Left lung (tissue), 4 donors: ENCODE measurements at regions not wholly inside any gene's neighbourhood (a gene's known extent, or its start where the extent isn't known, plus 50 kb on each side); places are given as distances from the start of the nearest gene placed in this dataset.

Experiments used
- ATAC-seq: fragments of 200-7000 bp; cut with Tn5 transposase; one replicate; pipeline ENCODE4 v1.9.1; 2020; ENCODE audit warnings: moderate library complexity
- DNase-seq, 4 donors: peaks; one replicate each; pipeline ENCODE4 v3.0.0-alpha.2; 2013 to 2020
- H3K27ac ChIP-seq, 2 donors: fragments of 200-600 bp; sonication (generic) in 1 of 2; one replicate each; pipeline versions ENCODE4 v1.5.0 to v1.8.0; 2020 to 2021
- H3K27me3 ChIP-seq, 2 donors: fragments of 200-600 bp; sonication (generic) in 1 of 2; one replicate each; pipeline versions ENCODE4 v1.5.0 to v1.8.0; 2020 to 2021
- H3K36me3 ChIP-seq, 2 donors: fragments of 200-600 bp; sonication (generic) in 1 of 2; one replicate each; pipeline versions ENCODE4 v1.5.0 to v1.8.0; 2020 to 2021
- H3K4me1 ChIP-seq, 2 donors: fragments of 200-600 bp; one replicate each; pipeline ENCODE4 v1.8.0; 2021
- H3K4me3 ChIP-seq, 2 donors: fragments of 200-600 bp; sonication (generic) in 1 of 2; one replicate each; pipeline versions ENCODE4 v1.5.0 to v1.8.0; 2020 to 2021; ENCODE audit warnings: mild to moderate bottlenecking in 1 of 2
- H3K9me3 ChIP-seq, 2 donors: fragments of 200-600 bp; sonication (generic) in 1 of 2; one replicate each; pipeline versions ENCODE4 v1.5.0 to v1.8.0; 2020 to 2021
- intact Hi-C, 2 donors: fragments of 100-400 bp; cut with DNase I; formaldehyde crosslinking; loops; one replicate each; pipeline versions ENCODE4 v1.11.2 to v1.14.2; 2022
- TF ChIP-seq, protein P1 (sequence below), 2 donors: fragments of 200-600 bp; sonication (generic) in 1 of 2; IDR thresholded peaks; one replicate each; pipeline versions ENCODE4 v1.5.0 to v1.8.0; 2021; ENCODE audit warnings: antibody characterized with exemption in 2 of 2
- donor health status: DM: no; HTN: yes; CAD: no.
- donor health status: DM: no; HTN: no; CAD: no.

DNA sequence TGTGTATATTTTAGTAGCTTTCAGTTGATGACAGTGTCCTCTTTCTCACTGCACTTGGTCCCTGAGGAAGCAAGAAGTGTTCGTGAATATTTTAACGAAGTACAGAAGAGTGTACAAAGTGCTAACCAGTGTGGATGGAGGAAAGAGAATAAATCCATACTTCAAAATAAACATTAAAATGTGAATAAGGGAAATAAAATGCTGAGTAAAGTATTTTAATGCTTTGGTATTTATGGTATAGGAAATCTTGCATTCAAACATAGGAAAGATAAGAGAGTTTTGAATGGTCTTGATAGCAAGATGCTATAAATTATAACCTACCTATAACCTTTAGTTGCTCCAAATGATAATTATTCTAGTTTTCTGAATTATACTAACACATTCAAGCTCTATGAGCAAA, 493.4 kb upstream of the EYS start:
- ATAC-seq (no peak), DNase-seq (no peak)
- H3K27me3 ChIP-seq: no peaks in the 10 kb centered on the region
- intact Hi-C loops: no loop called here
- H3K4me1 ChIP-seq: no peaks in the 10 kb centered on the region
- H3K36me3 ChIP-seq: no peaks in the 10 kb centered on the region
- peaks cover 0 to 12% of the 10 kb centered on the region in 2 donors for H3K9me3 ChIP-seq
- no peak overlapping the region for H3K4me3 ChIP-seq
- TF ChIP-seq, protein P1, sequence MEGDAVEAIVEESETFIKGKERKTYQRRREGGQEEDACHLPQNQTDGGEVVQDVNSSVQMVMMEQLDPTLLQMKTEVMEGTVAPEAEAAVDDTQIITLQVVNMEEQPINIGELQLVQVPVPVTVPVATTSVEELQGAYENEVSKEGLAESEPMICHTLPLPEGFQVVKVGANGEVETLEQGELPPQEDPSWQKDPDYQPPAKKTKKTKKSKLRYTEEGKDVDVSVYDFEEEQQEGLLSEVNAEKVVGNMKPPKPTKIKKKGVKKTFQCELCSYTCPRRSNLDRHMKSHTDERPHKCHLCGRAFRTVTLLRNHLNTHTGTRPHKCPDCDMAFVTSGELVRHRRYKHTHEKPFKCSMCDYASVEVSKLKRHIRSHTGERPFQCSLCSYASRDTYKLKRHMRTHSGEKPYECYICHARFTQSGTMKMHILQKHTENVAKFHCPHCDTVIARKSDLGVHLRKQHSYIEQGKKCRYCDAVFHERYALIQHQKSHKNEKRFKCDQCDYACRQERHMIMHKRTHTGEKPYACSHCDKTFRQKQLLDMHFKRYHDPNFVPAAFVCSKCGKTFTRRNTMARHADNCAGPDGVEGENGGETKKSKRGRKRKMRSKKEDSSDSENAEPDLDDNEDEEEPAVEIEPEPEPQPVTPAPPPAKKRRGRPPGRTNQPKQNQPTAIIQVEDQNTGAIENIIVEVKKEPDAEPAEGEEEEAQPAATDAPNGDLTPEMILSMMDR (IDR thresholded peaks at IDR 0.05): no peak
- no peak overlapping the region for H3K27ac ChIP-seq

- no peaks in the 10 kb centered on the region for H3K36me3 ChIP-seq
- no peaks in the 10 kb centered on the region for H3K27me3 ChIP-seq
- H3K27ac ChIP-seq: no peak overlapping the region
- intact Hi-C loops: no loop called here
- DNase-seq: no peak
- no peaks in the 10 kb centered on the region for H3K4me1 ChIP-seq
- no peak for ATAC-seq
- no peak overlapping the region for H3K4me3 ChIP-seq
- TF ChIP-seq, protein P1 (IDR thresholded peaks at IDR 0.05): no peak
- H3K9me3 ChIP-seq: peaks cover 0 to 12% of the 10 kb centered on the region in 2 donors
These were observed 492.1 kb upstream of the EYS start for GRCh38 chr6:66199171-66199570.

GRCh38 chr6:66198062-66198624, 491.1 kb upstream of the EYS start:
- no peak overlapping the region for H3K27ac ChIP-seq
- ATAC-seq (no peak), DNase-seq (no peak)
- H3K36me3 ChIP-seq: no peaks in the 10 kb centered on the region
- H3K9me3 ChIP-seq: peaks cover 0 to 10% of the 10 kb centered on the region in 2 donors
- no peak overlapping the region for H3K4me3 ChIP-seq
- no peaks in the 10 kb centered on the region for H3K4me1 ChIP-seq
- H3K27me3 ChIP-seq: no peaks in the 10 kb centered on the region
- TF ChIP-seq, protein P1 (IDR thresholded peaks at IDR 0.05): no peak
- intact Hi-C loops: no loop called here

GRCh38 chr6:66190858-66191257, 483.8 kb upstream of the EYS start:
- no peaks in the 10 kb centered on the region for H3K27me3 ChIP-seq
- peaks cover 0 to 5% of the 10 kb centered on the region in 2 donors for H3K9me3 ChIP-seq
- intact Hi-C loops: no loop called here
- no peak overlapping the region for H3K27ac ChIP-seq
- no peaks in the 10 kb centered on the region for H3K4me1 ChIP-seq
- H3K36me3 ChIP-seq: no peaks in the 10 kb centered on the region
- no peak overlapping the region for H3K4me3 ChIP-seq
- no peak for ATAC-seq
- no peak for DNase-seq
- TF ChIP-seq, protein P1 (IDR thresholded peaks at IDR 0.05): no peak

- H3K9me3 ChIP-seq: peaks cover 0 to 5% of the 10 kb centered on the region in 2 donors
- TF ChIP-seq, protein P1 (IDR thresholded peaks at IDR 0.05): no peak
- no peaks in the 10 kb centered on the region for H3K36me3 ChIP-seq
- ATAC-seq: no peak
- intact Hi-C loops: no loop called here
- no peak overlapping the region for H3K4me3 ChIP-seq
- H3K4me1 ChIP-seq: no peaks in the 10 kb centered on the region
- H3K27ac ChIP-seq: no peak overlapping the region
- DNase-seq: no peak
- H3K27me3 ChIP-seq: no peaks in the 10 kb centered on the region
These were observed 482.9 kb upstream of the EYS start for GRCh38 chr6:66189915-66190314.
